ENCODE measurements at regions not wholly inside any gene's neighbourhood (a gene's known extent, or its start where the extent isn't known, plus 50 kb on each side); places are given as distances from the start of the nearest gene placed in this dataset.

GRCh38 chr16:85291302-85292148 is 179.3 kb upstream of the CIBAR2 start:
- no peak for DNase-seq (ENCODE audit: low read depth)
- H3K36me3 ChIP-seq (ENCODE audit: control insufficient read depth, insufficient read depth, low read length): peaks cover 2% of the 10 kb centered on the region
- no peak for TF ChIP-seq CTCF (IDR thresholded peaks at IDR 0.05; ENCODE audit: insufficient read depth, low read depth, low read length)
- H3K27me3 ChIP-seq (ENCODE audit: control insufficient read depth, insufficient read depth, low read length): no peaks in the 10 kb centered on the region
- ChIA-PET CTCF (interaction anchor here (1.1 kb wide), 1 partner anchor 39 kb away, joined by 3 read pairs; no protein-coding TSS in a partner anchor), POLR2A (no interaction called here)
- H3K4me3 ChIP-seq (ENCODE audit: low read depth, low read length): no peak overlapping the region

GRCh38 chr16:85293458-85293857 is 181.2 kb upstream of the CIBAR2 start:
- DNase-seq (ENCODE audit: low read depth): no peak
- TF ChIP-seq CTCF (IDR thresholded peaks at IDR 0.05; ENCODE audit: insufficient read depth, low read depth, low read length): no peak
- Histone ChIP-seq H3K36me3 (ENCODE audit: control insufficient read depth, insufficient read depth, low read length) (peaks cover 2% of the 10 kb centered on the region), H3K4me3 (ENCODE audit: low read depth, low read length) (no peak overlapping the region), H3K27me3 (ENCODE audit: control insufficient read depth, insufficient read depth, low read length) (no peaks in the 10 kb centered on the region)
- CTCF ChIA-PET: interaction anchor here (1.3 kb wide), 1 partner anchor 11 kb away, joined by 3 read pairs; no protein-coding TSS in a partner anchor
- POLR2A ChIA-PET: no interaction called here

- Histone ChIP-seq H3K27me3 (ENCODE audit: control insufficient read depth, insufficient read depth, low read length) (no peaks in the 10 kb centered on the region), H3K4me3 (ENCODE audit: low read depth, low read length) (no peak overlapping the region), H3K36me3 (ENCODE audit: control insufficient read depth, insufficient read depth, low read length) (peaks cover 2% of the 10 kb centered on the region)
- no peak for TF ChIP-seq CTCF (IDR thresholded peaks at IDR 0.05; ENCODE audit: insufficient read depth, low read depth, low read length)
- no peak for DNase-seq (ENCODE audit: low read depth)
- CTCF ChIA-PET: interaction anchor here (1.3 kb wide), 1 partner anchor 11 kb away, joined by 3 read pairs; no protein-coding TSS in a partner anchor
- POLR2A ChIA-PET: no interaction called here
These were observed 181.8 kb upstream of the CIBAR2 start for GRCh38 chr16:85293904-85294642.

GRCh38 chr16:85294810-85295508 is 182.7 kb upstream of the CIBAR2 start:
- no peak for DNase-seq (ENCODE audit: low read depth)
- CTCF ChIA-PET: no interaction called here
- H3K36me3 ChIP-seq (ENCODE audit: control insufficient read depth, insufficient read depth, low read length): peaks cover 2% of the 10 kb centered on the region
- H3K27me3 ChIP-seq (ENCODE audit: control insufficient read depth, insufficient read depth, low read length): no peaks in the 10 kb centered on the region
- POLR2A ChIA-PET: no interaction called here
- no peak overlapping the region for H3K4me3 ChIP-seq (ENCODE audit: low read depth, low read length)
- TF ChIP-seq CTCF (IDR thresholded peaks at IDR 0.05; ENCODE audit: insufficient read depth, low read depth, low read length): no peak

Data from BJ (cell line).